Fibroblast of lung (primary cell): ENCODE measurements at regions not wholly inside any gene's neighbourhood (a gene's known extent, or its start where the extent isn't known, plus 50 kb on each side); places are given as distances from the start of the nearest gene placed in this dataset.

ENCODE experiments used
- DNase-seq, 2 donors: peaks; one replicate each; pipeline versions ENCODE4 v3.0.0 to v3.0.0-alpha.2; 2010; ENCODE audit warnings: low read depth in 2 of 2
- H2AFZ ChIP-seq: 2 replicates; pipeline ENCODE4 v1.5.1; 2012; ENCODE audit warnings: low read length, control low read depth, inconsistent platforms
- H3K27ac ChIP-seq: 2 replicates; pipeline ENCODE4 v1.5.1; 2011; ENCODE audit warnings: low read length, control low read depth; ENCODE audit not compliant: insufficient read depth
- H3K27me3 ChIP-seq: 2 replicates; pipeline ENCODE4 v1.5.1; 2011; ENCODE audit warnings: mild to moderate bottlenecking, low read length; ENCODE audit not compliant: control insufficient read depth, insufficient read depth
- H3K36me3 ChIP-seq: 2 replicates; pipeline ENCODE4 v1.5.1; 2011; ENCODE audit warnings: low read length; ENCODE audit not compliant: control insufficient read depth, insufficient read depth
- H3K4me1 ChIP-seq: 2 replicates; pipeline ENCODE4 v1.5.1; 2011; ENCODE audit warnings: low read length; ENCODE audit not compliant: control insufficient read depth, insufficient read depth; ENCODE audit errors: extremely low read depth
- H3K4me2 ChIP-seq: 2 replicates; pipeline ENCODE4 v1.5.1; 2011; ENCODE audit warnings: low read length, control low read depth; ENCODE audit not compliant: insufficient read depth; ENCODE audit errors: extremely low read depth
- H3K4me3 ChIP-seq, 4 experiments: fragments of 200-600 bp in 1 of 4; sonication (generic) in 1 of 4; replicated peaks in 1 of 4; 2 replicates each; pipeline ENCODE4 v1.5.1; 2011 to 2016; ENCODE audit warnings: low read length in 4 of 4, low read depth in 3 of 4, mild to moderate bottlenecking in 3 of 4, control low read depth in 2 of 4, inconsistent platforms in 1 of 4, mixed read lengths in 1 of 4; ENCODE audit not compliant: insufficient read depth in 1 of 4; ENCODE audit errors: control extremely low read depth in 1 of 4
- H3K79me2 ChIP-seq: 2 replicates; pipeline ENCODE4 v1.5.1; 2012; ENCODE audit warnings: mild to moderate bottlenecking, low read length, inconsistent platforms; ENCODE audit not compliant: control insufficient read depth, insufficient read depth
- H3K9ac ChIP-seq: 2 replicates; pipeline ENCODE4 v1.5.1; 2011; ENCODE audit warnings: mild to moderate bottlenecking, low read length, control low read depth; ENCODE audit not compliant: insufficient read depth
- H3K9me3 ChIP-seq: 2 replicates; pipeline ENCODE4 v1.5.1; 2012; ENCODE audit warnings: low read depth, low read length; ENCODE audit not compliant: control insufficient read depth, insufficient read depth
- H4K20me1 ChIP-seq: 2 replicates; pipeline ENCODE4 v1.5.1; 2011; ENCODE audit warnings: low read length; ENCODE audit not compliant: control insufficient read depth, insufficient read depth; ENCODE audit errors: extremely low read depth
- EZH2 ChIP-seq: IDR thresholded peaks from 2 replicates; pipeline ENCODE4 v1.5.1; 2012; ENCODE audit warnings: low read length, control low read depth, mild to moderate bottlenecking; ENCODE audit errors: missing control alignments
- TF ChIP-seq, protein P1 (sequence below), 2 donors: IDR thresholded peaks in 1 of 2; conservative IDR thresholded peaks in 1 of 2; 1 replicate in 1 of 2; 2 replicates in 1 of 2; pipeline ENCODE4 v1.5.1; 2011 to 2012; ENCODE audit warnings: low read length in 2 of 2, control low read depth in 1 of 2, inconsistent platforms in 1 of 2, low read depth in 1 of 2, mild to moderate bottlenecking in 1 of 2

DNA sequence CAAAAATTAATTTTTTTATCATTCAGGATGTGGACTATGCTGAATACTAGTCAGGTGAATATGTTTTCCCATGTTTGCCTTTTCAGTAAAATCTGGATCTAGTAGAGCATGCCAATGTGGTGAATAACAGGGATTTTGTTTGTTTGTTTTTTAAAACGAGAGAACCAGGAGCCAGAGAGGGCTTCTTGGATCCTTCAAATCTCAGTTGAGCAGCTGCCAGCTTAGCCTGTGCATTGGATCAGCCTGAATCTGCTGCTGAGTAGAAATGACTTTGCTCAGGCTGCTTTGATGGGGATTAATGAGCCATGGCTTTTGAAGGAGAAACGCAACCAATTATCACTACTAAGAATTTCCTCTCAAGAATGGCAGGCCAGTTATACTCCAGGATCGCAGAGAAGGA lies 493.8 kb downstream of the ARL4A start:
- Histone ChIP-seq H3K4me2 (no peak overlapping the region), H3K9me3 (no peaks in the 10 kb centered on the region), H3K9ac (no peak overlapping the region), H3K27me3 (no peaks in the 10 kb centered on the region), H3K4me1 (no peaks in the 10 kb centered on the region), H3K79me2 (no peaks in the 10 kb centered on the region), H3K27ac (no peak overlapping the region), H4K20me1 (no peaks in the 10 kb centered on the region), H2AFZ (no peak overlapping the region), H3K4me3 (no peak overlapping the region), H3K36me3 (no peaks in the 10 kb centered on the region)
- TF ChIP-seq, protein P1, sequence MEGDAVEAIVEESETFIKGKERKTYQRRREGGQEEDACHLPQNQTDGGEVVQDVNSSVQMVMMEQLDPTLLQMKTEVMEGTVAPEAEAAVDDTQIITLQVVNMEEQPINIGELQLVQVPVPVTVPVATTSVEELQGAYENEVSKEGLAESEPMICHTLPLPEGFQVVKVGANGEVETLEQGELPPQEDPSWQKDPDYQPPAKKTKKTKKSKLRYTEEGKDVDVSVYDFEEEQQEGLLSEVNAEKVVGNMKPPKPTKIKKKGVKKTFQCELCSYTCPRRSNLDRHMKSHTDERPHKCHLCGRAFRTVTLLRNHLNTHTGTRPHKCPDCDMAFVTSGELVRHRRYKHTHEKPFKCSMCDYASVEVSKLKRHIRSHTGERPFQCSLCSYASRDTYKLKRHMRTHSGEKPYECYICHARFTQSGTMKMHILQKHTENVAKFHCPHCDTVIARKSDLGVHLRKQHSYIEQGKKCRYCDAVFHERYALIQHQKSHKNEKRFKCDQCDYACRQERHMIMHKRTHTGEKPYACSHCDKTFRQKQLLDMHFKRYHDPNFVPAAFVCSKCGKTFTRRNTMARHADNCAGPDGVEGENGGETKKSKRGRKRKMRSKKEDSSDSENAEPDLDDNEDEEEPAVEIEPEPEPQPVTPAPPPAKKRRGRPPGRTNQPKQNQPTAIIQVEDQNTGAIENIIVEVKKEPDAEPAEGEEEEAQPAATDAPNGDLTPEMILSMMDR (conservative IDR thresholded peaks at IDR 0.05 in 1 of 2, IDR thresholded peaks at IDR 0.05 in 1 of 2; ENCODE audit: low read depth in 1 of 2, low read length in 2 of 2): no peak
- no peak for TF ChIP-seq EZH2
- peak; percentile 32 to 39 for DNase-seq

DNA sequence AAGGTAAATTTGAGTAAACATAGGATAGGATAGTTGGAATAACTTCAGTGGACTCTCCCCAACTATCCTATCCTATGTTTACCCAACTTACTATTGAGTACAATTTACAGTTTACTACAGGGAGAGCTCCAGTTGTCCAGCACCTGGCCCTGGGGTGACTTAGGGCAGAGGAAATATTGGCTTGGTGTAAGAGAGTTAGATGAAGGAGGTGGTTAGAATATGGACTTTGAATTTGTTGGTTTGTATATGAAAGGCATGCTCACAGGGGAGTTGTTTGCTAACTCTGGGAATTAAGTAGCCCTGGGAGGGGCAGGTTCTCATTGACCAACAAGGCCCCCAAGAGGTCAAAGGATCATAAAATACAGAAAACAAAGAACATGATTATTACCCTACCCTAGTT lies 497.7 kb downstream of the ARL4A start:
- Histone ChIP-seq H3K9me3 (no peaks in the 10 kb centered on the region), H3K36me3 (no peaks in the 10 kb centered on the region), H3K27me3 (no peaks in the 10 kb centered on the region), H3K4me2 (no peak overlapping the region), H3K9ac (no peak overlapping the region), H3K27ac (no peak overlapping the region), H3K4me3 (no peak overlapping the region), H4K20me1 (no peaks in the 10 kb centered on the region), H3K79me2 (no peaks in the 10 kb centered on the region), H3K4me1 (no peaks in the 10 kb centered on the region), H2AFZ (no peak overlapping the region)
- no peak for DNase-seq
- TF ChIP-seq, protein P1 (conservative IDR thresholded peaks at IDR 0.05 in 1 of 2, IDR thresholded peaks at IDR 0.05 in 1 of 2; ENCODE audit: low read depth in 1 of 2, low read length in 2 of 2): no peak
- no peak for TF ChIP-seq EZH2

DNA sequence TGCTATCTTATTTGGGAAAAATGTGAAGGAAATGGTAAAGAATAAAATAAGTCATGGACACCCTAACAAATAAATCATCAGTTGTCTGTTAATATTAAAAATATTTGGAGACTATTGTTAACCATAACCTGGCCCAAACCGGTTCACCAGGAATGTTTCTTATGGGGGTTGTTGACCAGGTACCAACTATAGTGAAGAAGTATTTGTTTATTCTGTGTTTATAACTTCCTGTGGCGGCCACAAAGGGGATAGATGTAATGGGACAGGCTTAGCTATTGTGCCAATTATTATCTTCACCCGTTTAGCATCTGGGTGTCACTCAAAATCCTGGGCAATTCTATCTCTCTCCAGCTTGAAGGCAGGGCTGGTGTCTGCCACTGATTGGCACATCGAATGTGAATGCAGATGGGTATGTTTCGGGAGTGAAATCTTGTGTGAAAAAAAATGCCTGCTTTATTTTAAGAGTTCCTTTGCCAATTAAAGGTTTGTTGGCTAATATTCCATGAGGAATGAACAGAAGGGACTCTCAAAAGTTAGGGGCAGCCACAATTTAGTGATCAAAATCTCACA lies 500.9 kb downstream of the ARL4A start:
- no peaks in the 10 kb centered on the region for H3K36me3 ChIP-seq
- no peak overlapping the region for H3K9ac ChIP-seq
- no peak for DNase-seq

More for the DNA sequence above, 500.9 kb downstream of the ARL4A start:
- H3K27ac ChIP-seq: no peak overlapping the region
- H3K79me2 ChIP-seq: no peaks in the 10 kb centered on the region
- H3K4me3 ChIP-seq: no peak overlapping the region
- no peak overlapping the region for H2AFZ ChIP-seq
- H4K20me1 ChIP-seq: no peaks in the 10 kb centered on the region
- H3K4me2 ChIP-seq: no peak overlapping the region
- no peaks in the 10 kb centered on the region for H3K27me3 ChIP-seq
- TF ChIP-seq, protein P1 (conservative IDR thresholded peaks at IDR 0.05 in 1 of 2, IDR thresholded peaks at IDR 0.05 in 1 of 2; ENCODE audit: low read depth in 1 of 2, low read length in 2 of 2): no peak
- no peak for TF ChIP-seq EZH2
- H3K4me1 ChIP-seq: no peaks in the 10 kb centered on the region
- H3K9me3 ChIP-seq: no peaks in the 10 kb centered on the region
